ENCODE measurements at regions not wholly inside any gene's neighbourhood (a gene's known extent, or its start where the extent isn't known, plus 50 kb on each side); places are given as distances from the start of the nearest gene placed in this dataset.

DNA sequence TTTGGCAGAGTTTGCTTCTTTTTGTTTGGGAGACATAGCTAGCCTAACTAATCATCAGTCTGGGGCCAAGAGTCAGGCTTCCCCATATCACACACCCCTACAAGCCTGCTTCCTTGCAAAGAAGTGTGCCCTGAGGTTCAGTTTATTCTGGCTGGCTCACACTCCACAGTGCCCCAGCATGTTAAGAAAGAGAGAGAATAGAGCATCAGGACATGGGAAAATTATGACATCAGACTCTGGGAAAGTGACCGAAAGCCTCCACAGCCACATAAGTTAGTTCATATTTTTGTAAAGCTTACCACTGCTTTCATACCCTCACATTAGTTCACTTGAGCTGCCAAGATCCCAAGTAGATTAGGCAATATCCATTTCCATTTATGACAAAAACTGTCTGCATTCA is 63.0 kb upstream of the CFAP161 start:
- no peak for ATAC-seq
- Histone ChIP-seq H3K36me3 (ENCODE audit: control insufficient read depth, insufficient read depth, low read length) (no peaks in the 10 kb centered on the region), H3K4me2 (ENCODE audit: insufficient read depth, low read length) (no peak overlapping the region), H3K27me3 (ENCODE audit: control insufficient read depth in 2 of 2, insufficient read depth in 2 of 2, low read length in 2 of 2) (no peaks in the 10 kb centered on the region), H3K79me2 (ENCODE audit: control insufficient read depth, insufficient read depth, low read length) (no peaks in the 10 kb centered on the region), H4K20me1 (replicated peaks; ENCODE audit: control insufficient read depth, insufficient read depth, low read length) (no peaks in the 10 kb centered on the region), H3K4me1 (replicated peaks in 1 of 2; ENCODE audit: control insufficient read depth in 2 of 2, insufficient read depth in 2 of 2, low read length in 2 of 2) (peaks cover 0 to 15% of the 10 kb centered on the region in 2 experiments; a peak in 4 of 5 replicates), H3K9ac (ENCODE audit: insufficient read depth in 1 of 2, low read depth in 2 of 2, low read length in 2 of 2) (no peak overlapping the region), H3K27ac (ENCODE audit: extremely low read depth, low read depth, low read length) (no peak overlapping the region), H3K9me1 (ENCODE audit: control insufficient read depth, insufficient read depth, low read length) (no peaks in the 10 kb centered on the region), H3K9me3 (replicated peaks; ENCODE audit: control insufficient read depth, insufficient read depth, low read depth, low read length) (no peaks in the 10 kb centered on the region), H3K4me3 (no peak overlapping the region), H2AFZ (ENCODE audit: low read depth, low read length) (no peak overlapping the region)
- intact Hi-C loops (cut with micrococcal nuclease), result no loop called here
- POLR2A ChIA-PET, result interaction anchor here (0.6 kb wide), 1 partner anchor 222 kb away, joined by 3 read pairs; no protein-coding TSS in a partner anchor
- no peak for DNase-seq (ENCODE audit: extremely low read depth in 1 of 4, low spot score in 3 of 4)
- no peak for FAIRE-seq
- WGBS (ENCODE audit: insufficient coverage, low coverage, missing lambda C conversion rate), result 78% methylated on average over 1 of the region's 1 CpG
- CTCF ChIA-PET (ENCODE audit: low intra/inter-chr PET ratio), result interaction anchor here (0.5 kb wide), 1 partner anchor 197 kb away, joined by 3 read pairs; no protein-coding TSS in a partner anchor
- in situ Hi-C loops (cut with MboI), result no loop called here
- BruUV-seq (replicated peaks), result no TSS peak
- TF ChIP-seq PRPF4 (IDR thresholded peaks at IDR 0.05; ENCODE audit: insufficient read depth, low read depth, low read length, poor library complexity, severe bottlenecking) (no peak), PKNOX1 (IDR thresholded peaks at IDR 0.05) (no peak), ZFP30 (CRISPR knock-in tag; IDR thresholded peaks at IDR 0.05; ENCODE audit: borderline replicate concordance) (no peak)
- TF ChIP-seq, protein P1, sequence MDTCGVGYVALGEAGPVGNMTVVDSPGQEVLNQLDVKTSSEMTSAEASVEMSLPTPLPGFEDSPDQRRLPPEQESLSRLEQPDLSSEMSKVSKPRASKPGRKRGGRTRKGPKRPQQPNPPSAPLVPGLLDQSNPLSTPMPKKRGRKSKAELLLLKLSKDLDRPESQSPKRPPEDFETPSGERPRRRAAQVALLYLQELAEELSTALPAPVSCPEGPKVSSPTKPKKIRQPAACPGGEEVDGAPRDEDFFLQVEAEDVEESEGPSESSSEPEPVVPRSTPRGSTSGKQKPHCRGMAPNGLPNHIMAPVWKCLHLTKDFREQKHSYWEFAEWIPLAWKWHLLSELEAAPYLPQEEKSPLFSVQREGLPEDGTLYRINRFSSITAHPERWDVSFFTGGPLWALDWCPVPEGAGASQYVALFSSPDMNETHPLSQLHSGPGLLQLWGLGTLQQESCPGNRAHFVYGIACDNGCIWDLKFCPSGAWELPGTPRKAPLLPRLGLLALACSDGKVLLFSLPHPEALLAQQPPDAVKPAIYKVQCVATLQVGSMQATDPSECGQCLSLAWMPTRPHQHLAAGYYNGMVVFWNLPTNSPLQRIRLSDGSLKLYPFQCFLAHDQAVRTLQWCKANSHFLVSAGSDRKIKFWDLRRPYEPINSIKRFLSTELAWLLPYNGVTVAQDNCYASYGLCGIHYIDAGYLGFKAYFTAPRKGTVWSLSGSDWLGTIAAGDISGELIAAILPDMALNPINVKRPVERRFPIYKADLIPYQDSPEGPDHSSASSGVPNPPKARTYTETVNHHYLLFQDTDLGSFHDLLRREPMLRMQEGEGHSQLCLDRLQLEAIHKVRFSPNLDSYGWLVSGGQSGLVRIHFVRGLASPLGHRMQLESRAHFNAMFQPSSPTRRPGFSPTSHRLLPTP (IDR thresholded peaks at IDR 0.05; ENCODE audit: borderline replicate concordance, extremely low read depth, insufficient read length), result no peak
- TF ChIP-seq, protein P2, sequence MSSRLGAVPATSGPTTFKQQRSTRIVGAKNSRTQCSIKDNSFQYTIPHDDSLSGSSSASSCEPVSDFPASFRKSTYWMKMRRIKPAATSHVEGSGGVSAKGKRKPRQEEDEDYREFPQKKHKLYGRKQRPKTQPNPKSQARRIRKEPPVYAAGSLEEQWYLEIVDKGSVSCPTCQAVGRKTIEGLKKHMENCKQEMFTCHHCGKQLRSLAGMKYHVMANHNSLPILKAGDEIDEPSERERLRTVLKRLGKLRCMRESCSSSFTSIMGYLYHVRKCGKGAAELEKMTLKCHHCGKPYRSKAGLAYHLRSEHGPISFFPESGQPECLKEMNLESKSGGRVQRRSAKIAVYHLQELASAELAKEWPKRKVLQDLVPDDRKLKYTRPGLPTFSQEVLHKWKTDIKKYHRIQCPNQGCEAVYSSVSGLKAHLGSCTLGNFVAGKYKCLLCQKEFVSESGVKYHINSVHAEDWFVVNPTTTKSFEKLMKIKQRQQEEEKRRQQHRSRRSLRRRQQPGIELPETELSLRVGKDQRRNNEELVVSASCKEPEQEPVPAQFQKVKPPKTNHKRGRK (tag; IDR thresholded peaks at IDR 0.05), result no peak
